Cardiac muscle cell (in vitro differentiated cells and primary cell): ENCODE measurements at regions not wholly inside any gene's neighbourhood (a gene's known extent, or its start where the extent isn't known, plus 50 kb on each side); places are given as distances from the start of the nearest gene placed in this dataset.

Source experiments
- DNase-seq, 2 donors: peaks; one replicate each; pipeline versions ENCODE4 v3.0.0 to v3.0.0-alpha.2; 2010 to 2017; ENCODE audit warnings: low read depth in 1 of 2, low spot score in 1 of 2
- H3K27ac ChIP-seq: fragments of 200-600 bp; sonication (generic); 2 replicates; pipeline ENCODE4 v1.5.1; 2016
- H3K27me3 ChIP-seq: fragments of 200-600 bp; sonication (generic); 2 replicates; pipeline ENCODE4 v1.6.0; 2016; ENCODE audit warnings: control low read depth
- H3K36me3 ChIP-seq: fragments of 200-600 bp; sonication (generic); 2 replicates; pipeline ENCODE4 v1.5.1; 2016; ENCODE audit warnings: control low read depth
- H3K4me1 ChIP-seq: fragments of 200-600 bp; sonication (generic); 2 replicates; pipeline ENCODE4 v1.8.1; 2017; ENCODE audit warnings: low read depth, mild to moderate bottlenecking, mixed run types
- H3K4me3 ChIP-seq: fragments of 200-600 bp; sonication (generic); 2 replicates; pipeline ENCODE4 v1.5.1; 2016; ENCODE audit warnings: mild to moderate bottlenecking
- H3K9me3 ChIP-seq: fragments of 200-600 bp; sonication (generic); 2 replicates; pipeline ENCODE4 v1.5.1; 2017; ENCODE audit warnings: low read depth, mild to moderate bottlenecking, control low read depth
- TF ChIP-seq, protein P1 (sequence below): IDR thresholded peaks from 2 replicates; pipeline ENCODE4 v1.5.1; 2012; ENCODE audit warnings: low read depth, mild to moderate bottlenecking, low read length

DNA sequence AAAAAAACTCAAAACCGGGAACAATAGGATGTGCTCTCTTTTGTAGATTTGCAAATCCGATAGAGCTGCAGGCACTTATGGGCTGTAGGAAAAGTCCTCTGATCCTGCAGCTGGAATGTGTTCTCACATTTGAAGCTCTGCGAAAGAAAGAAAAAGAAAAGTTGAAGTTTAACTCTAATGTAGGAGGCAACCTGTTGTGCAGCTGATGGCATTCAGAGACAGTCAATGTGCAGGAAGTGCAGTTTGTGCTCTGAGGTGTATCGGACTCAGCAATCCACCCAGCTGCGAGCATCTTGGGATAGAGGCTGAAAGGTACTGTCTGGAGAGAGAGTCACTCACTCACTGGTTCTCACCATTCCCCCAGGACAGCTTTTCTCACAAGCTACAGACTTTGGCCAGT lies 339.2 kb downstream of the AGTPBP1 start:
- no peak for DNase-seq
- TF ChIP-seq, protein P1, sequence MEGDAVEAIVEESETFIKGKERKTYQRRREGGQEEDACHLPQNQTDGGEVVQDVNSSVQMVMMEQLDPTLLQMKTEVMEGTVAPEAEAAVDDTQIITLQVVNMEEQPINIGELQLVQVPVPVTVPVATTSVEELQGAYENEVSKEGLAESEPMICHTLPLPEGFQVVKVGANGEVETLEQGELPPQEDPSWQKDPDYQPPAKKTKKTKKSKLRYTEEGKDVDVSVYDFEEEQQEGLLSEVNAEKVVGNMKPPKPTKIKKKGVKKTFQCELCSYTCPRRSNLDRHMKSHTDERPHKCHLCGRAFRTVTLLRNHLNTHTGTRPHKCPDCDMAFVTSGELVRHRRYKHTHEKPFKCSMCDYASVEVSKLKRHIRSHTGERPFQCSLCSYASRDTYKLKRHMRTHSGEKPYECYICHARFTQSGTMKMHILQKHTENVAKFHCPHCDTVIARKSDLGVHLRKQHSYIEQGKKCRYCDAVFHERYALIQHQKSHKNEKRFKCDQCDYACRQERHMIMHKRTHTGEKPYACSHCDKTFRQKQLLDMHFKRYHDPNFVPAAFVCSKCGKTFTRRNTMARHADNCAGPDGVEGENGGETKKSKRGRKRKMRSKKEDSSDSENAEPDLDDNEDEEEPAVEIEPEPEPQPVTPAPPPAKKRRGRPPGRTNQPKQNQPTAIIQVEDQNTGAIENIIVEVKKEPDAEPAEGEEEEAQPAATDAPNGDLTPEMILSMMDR: no peak
- Histone ChIP-seq H3K36me3 (no peaks in the 10 kb centered on the region), H3K4me1 (peaks cover 7% of the 10 kb centered on the region), H3K9me3 (no peaks in the 10 kb centered on the region), H3K27me3 (no peaks in the 10 kb centered on the region), H3K4me3 (no peak overlapping the region), H3K27ac (no peak overlapping the region)

DNA sequence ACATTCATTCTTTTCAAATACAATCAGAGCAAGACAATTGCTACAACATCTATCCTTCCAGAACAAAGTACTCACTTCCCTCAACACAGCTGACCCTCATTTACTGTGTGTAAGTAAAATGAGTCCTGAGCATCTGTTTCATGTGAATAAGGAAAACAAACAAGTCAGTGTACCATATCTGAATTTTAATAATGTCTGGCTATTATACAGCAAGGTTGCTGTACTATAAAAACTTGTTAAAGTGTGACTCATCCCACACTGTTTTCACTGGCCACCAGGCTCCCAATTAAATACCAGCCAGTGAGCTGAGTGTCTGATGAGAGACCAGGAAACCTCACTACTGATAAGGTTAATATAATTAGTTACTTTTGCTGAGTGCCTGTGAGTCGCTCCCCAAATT lies 339.8 kb downstream of the AGTPBP1 start:
- TF ChIP-seq, protein P1: no peak
- DNase-seq: no peak
- peaks cover 7% of the 10 kb centered on the region for H3K4me1 ChIP-seq

DNA sequence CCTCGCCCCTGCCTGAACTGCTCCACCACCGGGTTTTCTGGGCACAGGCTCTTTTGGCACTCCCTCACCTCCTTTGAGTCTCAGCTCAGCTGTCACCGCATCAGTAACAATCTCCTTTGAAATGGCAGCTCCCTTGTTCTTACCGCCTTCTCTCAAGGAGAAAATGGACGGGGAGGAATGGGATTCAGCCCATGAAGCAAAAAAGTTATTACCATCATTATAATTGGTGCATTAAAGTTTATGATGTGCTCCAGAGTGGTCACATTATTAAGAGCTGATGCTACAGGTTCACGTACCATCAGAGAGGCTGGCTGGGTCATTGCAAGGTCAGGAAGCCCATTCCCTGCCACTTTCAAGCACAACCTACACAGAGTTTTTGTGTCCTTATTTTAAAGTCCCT lies 344.7 kb downstream of the AGTPBP1 start:
- Histone ChIP-seq H3K27me3 (no peaks in the 10 kb centered on the region), H3K9me3 (no peaks in the 10 kb centered on the region), H3K27ac (no peak overlapping the region), H3K36me3 (no peaks in the 10 kb centered on the region), H3K4me1 (peaks cover 9% of the 10 kb centered on the region), H3K4me3 (no peak overlapping the region)
- no peak for DNase-seq
- TF ChIP-seq, protein P1: no peak

More for the DNA sequence above, 339.8 kb downstream of the AGTPBP1 start:
- Histone ChIP-seq H3K9me3 (no peaks in the 10 kb centered on the region), H3K36me3 (no peaks in the 10 kb centered on the region), H3K4me3 (no peak overlapping the region), H3K27ac (no peak overlapping the region), H3K27me3 (no peaks in the 10 kb centered on the region)

DNA sequence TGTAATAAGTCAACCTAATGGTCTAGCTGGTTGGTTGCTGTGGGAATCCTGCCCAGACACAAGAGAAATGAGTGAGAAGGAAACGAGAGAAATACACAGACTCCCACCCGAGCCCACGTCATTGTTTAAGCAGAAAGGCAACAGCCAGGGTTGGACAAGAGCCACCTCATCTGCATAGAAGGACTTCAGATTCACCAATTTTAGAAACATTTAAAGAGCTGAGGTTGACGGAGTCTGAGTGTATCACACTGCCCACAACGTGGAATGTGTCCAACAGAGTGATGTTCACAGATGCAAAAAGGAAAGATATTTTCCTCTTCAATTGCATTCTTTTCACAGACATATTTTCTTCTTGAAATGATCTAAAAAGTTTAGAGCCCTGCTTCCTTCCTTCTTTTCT lies 349.5 kb downstream of the AGTPBP1 start:
- no peak overlapping the region for H3K27ac ChIP-seq
- no peaks in the 10 kb centered on the region for H3K36me3 ChIP-seq
- DNase-seq: no peak
- peaks cover 3% of the 10 kb centered on the region for H3K27me3 ChIP-seq
- H3K4me1 ChIP-seq: peaks cover 6% of the 10 kb centered on the region
- no peaks in the 10 kb centered on the region for H3K9me3 ChIP-seq
- no peak overlapping the region for H3K4me3 ChIP-seq
- TF ChIP-seq, protein P1: no peak

DNA sequence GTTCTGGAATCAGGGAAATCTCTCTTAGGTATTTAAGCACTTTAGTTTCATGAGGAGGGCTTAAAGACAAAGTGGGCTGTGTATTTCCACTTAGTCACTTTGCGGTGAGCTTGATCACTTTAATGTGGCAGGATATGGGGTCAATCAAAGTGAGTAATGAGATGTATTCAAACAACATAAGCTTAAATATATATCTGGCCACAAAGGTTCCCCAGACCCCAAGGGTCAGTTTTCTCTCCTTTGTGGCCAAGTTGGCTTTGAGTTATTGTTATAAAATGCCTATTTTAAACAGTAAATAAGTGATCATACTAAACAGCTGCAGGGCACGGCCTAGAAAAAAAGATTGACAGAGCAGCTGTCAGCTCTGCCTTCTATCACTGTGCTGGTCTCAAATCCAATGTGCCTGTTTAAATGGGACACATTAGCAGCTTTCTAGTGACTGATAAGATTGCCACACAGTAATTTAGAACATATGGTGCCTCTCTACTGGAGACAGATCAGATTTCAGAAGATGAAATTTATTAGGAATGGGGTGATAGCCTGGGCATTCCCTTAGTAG lies 363.9 kb downstream of the AGTPBP1 start:
- Histone ChIP-seq H3K4me3 (no peak overlapping the region), H3K27ac (no peak overlapping the region), H3K27me3 (peaks cover 46% of the 10 kb centered on the region), H3K36me3 (no peaks in the 10 kb centered on the region), H3K4me1 (peaks cover 7% of the 10 kb centered on the region), H3K9me3 (no peaks in the 10 kb centered on the region)
- TF ChIP-seq, protein P1: no peak
- peak in 1 of 2 donors; percentile 71 for DNase-seq
